A673 (cell line): ENCODE measurements at regions not wholly inside any gene's neighbourhood (a gene's known extent, or its start where the extent isn't known, plus 50 kb on each side); places are given as distances from the start of the nearest gene placed in this dataset.

ENCODE experiments used
- CTCF ChIP-seq: fragments of 300-800, 200-600 bp; sonication (generic); conservative IDR thresholded peaks from 2 replicates; pipeline ENCODE4 v1.5.1; 2017; ENCODE audit warnings: low read depth, mild to moderate bottlenecking, antibody characterized with exemption, low read length, moderate library complexity, mixed read lengths
- EZH2 ChIP-seq: fragments of 200-600 bp; sonication (generic); IDR thresholded peaks from 2 replicates; pipeline ENCODE4 v1.6.1; 2017; ENCODE audit warnings: borderline replicate concordance, low read depth, mild to moderate bottlenecking, mixed read lengths, antibody characterized with exemption, low read length; ENCODE audit not compliant: poor library complexity, severe bottlenecking

DNA sequence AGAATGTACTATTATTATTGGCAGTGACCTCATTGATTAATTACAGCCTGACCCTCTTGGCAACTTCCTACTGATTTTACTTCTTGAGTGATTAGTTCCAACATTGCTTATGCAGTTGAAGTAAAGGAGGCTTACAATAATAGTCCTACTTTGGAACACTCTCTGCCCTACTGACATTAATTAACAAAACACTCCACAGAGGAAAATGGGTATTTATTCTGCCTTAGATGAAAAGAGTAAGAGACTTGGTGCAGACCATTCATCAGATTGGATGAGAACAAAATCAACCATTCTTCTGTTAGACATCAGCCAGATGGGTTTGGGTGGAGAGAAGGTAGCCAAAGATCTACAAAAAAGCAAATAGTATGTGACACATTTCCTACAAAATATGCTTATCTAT is 363.8 kb downstream of the FAT3 start:
- no peak for TF ChIP-seq CTCF
- no peak for TF ChIP-seq EZH2
